Cardiac muscle cell (in vitro differentiated cells and primary cell): ENCODE measurements at regions not wholly inside any gene's neighbourhood (a gene's known extent, or its start where the extent isn't known, plus 50 kb on each side); places are given as distances from the start of the nearest gene placed in this dataset.

Source experiments
- DNase-seq, 2 donors: peaks; one replicate each; pipeline versions ENCODE4 v3.0.0 to v3.0.0-alpha.2; 2010 to 2017; ENCODE audit warnings: low read depth in 1 of 2, low spot score in 1 of 2
- H3K27ac ChIP-seq: fragments of 200-600 bp; sonication (generic); 2 replicates; pipeline ENCODE4 v1.5.1; 2016
- H3K27me3 ChIP-seq: fragments of 200-600 bp; sonication (generic); 2 replicates; pipeline ENCODE4 v1.6.0; 2016; ENCODE audit warnings: control low read depth
- H3K36me3 ChIP-seq: fragments of 200-600 bp; sonication (generic); 2 replicates; pipeline ENCODE4 v1.5.1; 2016; ENCODE audit warnings: control low read depth
- H3K4me1 ChIP-seq: fragments of 200-600 bp; sonication (generic); 2 replicates; pipeline ENCODE4 v1.8.1; 2017; ENCODE audit warnings: low read depth, mild to moderate bottlenecking, mixed run types
- H3K4me3 ChIP-seq: fragments of 200-600 bp; sonication (generic); 2 replicates; pipeline ENCODE4 v1.5.1; 2016; ENCODE audit warnings: mild to moderate bottlenecking
- H3K9me3 ChIP-seq: fragments of 200-600 bp; sonication (generic); 2 replicates; pipeline ENCODE4 v1.5.1; 2017; ENCODE audit warnings: low read depth, mild to moderate bottlenecking, control low read depth
- TF ChIP-seq, protein P1 (sequence below): IDR thresholded peaks from 2 replicates; pipeline ENCODE4 v1.5.1; 2012; ENCODE audit warnings: low read depth, mild to moderate bottlenecking, low read length

DNA sequence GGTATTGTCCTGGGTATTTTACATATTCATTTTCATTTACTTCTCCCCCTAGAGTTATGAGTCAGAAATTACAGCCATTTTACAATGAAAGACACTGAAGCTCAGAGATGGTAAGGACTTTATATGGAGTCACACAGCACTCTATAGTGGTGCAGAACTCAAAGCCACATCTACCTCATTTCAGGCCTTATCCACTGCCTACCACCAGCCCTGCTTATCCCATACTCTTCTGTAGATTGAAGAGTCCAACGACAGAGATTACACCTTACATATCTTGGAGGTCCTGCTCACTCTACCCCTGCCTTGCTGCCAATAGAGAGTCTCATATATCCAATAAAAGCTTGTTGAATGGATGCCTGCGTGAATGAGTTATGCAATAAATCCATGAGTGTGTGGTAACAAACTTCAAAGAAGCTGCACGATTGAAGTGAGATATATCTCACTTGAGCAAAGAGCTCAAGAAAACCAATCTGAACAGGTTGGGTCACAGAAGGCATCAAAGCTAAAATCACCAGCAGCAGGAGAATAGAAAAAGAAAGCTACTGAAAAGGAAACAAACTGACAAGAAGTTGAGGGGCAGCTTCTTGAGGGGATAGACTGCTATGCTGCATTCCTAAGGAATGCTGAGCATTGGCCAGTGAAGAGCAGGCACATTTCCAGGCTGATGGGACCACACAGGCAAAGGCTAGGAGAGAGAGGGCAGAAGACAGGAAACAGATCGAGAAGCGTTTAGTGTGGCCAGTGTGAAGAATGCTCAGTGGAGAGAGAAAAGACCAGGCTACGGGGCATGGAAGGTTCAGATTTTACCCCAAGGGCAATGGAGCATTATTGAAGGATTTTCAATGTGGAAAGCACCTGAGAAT lies 585.6 kb downstream of the DHX35 start:
- TF ChIP-seq, protein P1, sequence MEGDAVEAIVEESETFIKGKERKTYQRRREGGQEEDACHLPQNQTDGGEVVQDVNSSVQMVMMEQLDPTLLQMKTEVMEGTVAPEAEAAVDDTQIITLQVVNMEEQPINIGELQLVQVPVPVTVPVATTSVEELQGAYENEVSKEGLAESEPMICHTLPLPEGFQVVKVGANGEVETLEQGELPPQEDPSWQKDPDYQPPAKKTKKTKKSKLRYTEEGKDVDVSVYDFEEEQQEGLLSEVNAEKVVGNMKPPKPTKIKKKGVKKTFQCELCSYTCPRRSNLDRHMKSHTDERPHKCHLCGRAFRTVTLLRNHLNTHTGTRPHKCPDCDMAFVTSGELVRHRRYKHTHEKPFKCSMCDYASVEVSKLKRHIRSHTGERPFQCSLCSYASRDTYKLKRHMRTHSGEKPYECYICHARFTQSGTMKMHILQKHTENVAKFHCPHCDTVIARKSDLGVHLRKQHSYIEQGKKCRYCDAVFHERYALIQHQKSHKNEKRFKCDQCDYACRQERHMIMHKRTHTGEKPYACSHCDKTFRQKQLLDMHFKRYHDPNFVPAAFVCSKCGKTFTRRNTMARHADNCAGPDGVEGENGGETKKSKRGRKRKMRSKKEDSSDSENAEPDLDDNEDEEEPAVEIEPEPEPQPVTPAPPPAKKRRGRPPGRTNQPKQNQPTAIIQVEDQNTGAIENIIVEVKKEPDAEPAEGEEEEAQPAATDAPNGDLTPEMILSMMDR = no peak
- no peak overlapping the region for H3K27ac ChIP-seq
- no peaks in the 10 kb centered on the region for H3K36me3 ChIP-seq
- H3K4me1 ChIP-seq = peaks cover 5% of the 10 kb centered on the region
- H3K4me3 ChIP-seq = no peak overlapping the region
- no peaks in the 10 kb centered on the region for H3K9me3 ChIP-seq
- no peaks in the 10 kb centered on the region for H3K27me3 ChIP-seq
- DNase-seq = no peak

DNA sequence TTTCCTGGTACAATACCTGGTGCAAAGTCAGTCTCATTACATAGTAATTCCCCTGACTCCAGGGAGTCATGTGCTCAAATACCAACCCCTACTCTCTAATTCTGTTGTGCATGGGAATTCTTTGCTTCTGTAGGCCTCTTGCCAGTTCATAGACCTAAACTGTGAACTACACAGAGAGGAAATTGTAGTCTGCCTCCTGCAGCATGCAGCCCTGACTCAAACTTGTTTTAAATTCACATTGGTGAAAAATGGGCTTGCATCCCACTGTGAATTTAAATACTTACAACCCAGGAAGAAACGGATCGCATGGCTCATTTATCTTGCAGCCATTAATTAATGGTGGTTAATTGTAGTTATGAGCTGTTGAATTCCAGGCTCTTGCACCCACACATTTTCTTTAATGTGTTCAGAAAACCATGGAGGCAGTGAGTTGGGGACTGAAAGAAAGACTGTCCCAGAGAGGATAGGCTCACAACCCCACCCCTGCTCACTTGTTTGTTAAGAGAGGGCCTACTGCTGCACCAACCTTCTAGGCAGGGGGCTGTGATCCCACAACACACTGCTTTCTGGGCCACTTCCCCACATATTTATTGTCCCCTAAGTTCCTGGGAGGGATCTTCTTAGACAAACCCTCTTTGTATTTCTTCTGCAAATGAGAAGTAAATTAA lies 579.1 kb downstream of the DHX35 start:
- no peaks in the 10 kb centered on the region for H3K27me3 ChIP-seq
- no peak overlapping the region for H3K4me3 ChIP-seq
- DNase-seq = no peak
- TF ChIP-seq, protein P1 = no peak
- H3K4me1 ChIP-seq = no peaks in the 10 kb centered on the region
- H3K9me3 ChIP-seq = no peaks in the 10 kb centered on the region
- H3K27ac ChIP-seq = no peak overlapping the region
- H3K36me3 ChIP-seq = no peaks in the 10 kb centered on the region

DNA sequence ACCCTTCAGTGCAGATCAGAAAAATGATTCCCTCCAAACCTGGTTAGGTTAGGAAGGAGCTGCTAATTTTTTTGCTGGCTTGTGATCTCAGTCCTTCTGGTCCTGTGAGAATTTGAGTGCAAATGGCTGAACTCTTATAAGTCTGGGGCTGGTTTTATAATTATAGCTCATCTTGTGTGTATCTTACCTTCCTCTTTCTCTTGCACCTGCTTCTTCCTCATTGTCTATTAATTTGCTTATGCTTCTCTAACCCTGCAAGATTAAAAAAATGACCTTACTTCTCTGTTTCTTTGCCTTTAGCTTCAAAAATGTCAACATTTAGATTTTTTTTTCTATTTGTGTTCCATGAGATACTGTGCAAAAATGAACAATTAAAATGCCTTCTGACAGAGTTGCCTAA lies 576.2 kb downstream of the DHX35 start:
- no peak overlapping the region for H3K4me3 ChIP-seq
- DNase-seq = no peak
- H3K4me1 ChIP-seq = no peaks in the 10 kb centered on the region
- no peak overlapping the region for H3K27ac ChIP-seq
- H3K36me3 ChIP-seq = no peaks in the 10 kb centered on the region
- TF ChIP-seq, protein P1 = no peak
- no peaks in the 10 kb centered on the region for H3K9me3 ChIP-seq
- no peaks in the 10 kb centered on the region for H3K27me3 ChIP-seq

DNA sequence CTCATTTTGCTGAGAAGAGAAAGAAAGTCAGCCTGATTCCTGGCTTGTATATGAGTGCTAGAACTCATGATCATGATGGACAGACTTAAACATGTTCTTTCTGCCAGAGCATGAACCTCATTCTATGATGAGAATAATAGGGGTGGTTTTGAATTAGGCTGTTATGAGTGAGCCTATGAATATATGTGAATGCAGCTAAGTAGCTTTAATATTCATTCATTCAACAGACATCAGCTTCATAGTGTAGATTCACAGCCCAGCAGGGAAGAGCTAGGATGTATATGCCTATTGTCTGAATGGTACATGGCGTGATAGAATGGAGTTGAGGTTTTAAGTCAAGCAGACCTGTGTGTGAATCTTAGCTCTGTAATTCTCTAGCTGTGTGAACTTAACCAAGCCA lies 573.2 kb downstream of the DHX35 start:
- no peaks in the 10 kb centered on the region for H3K4me1 ChIP-seq
- H3K27me3 ChIP-seq = no peaks in the 10 kb centered on the region

DNA sequence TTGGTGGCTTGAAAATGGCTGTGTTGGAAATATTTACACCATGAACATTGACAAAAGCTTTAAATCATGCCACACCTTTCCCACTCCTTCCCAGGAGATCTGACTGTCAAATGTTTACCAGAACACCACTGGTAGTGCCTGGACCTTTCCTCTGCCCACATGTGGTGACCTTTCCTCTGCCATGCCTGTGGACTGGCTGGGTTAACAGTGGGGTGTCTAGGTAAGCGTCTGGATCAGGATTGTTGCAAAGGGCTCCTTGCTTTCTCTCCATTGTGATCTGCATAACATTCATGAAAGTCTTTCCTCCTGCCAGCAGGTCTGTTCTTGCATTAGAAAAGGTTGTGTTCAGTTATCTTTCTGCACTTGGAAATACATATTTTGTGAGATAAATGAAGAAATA lies 572.7 kb downstream of the DHX35 start:
- Histone ChIP-seq H3K36me3 (no peaks in the 10 kb centered on the region), H3K27ac (no peak overlapping the region), H3K27me3 (no peaks in the 10 kb centered on the region), H3K9me3 (no peaks in the 10 kb centered on the region), H3K4me1 (no peaks in the 10 kb centered on the region), H3K4me3 (no peak overlapping the region)
- DNase-seq = no peak
- TF ChIP-seq, protein P1 = no peak

More for the DNA sequence above, 573.2 kb downstream of the DHX35 start:
- TF ChIP-seq, protein P1 = no peak
- Histone ChIP-seq H3K4me3 (no peak overlapping the region), H3K9me3 (no peaks in the 10 kb centered on the region), H3K36me3 (no peaks in the 10 kb centered on the region), H3K27ac (no peak overlapping the region)
- DNase-seq = no peak
